Endothelial cell (in vitro differentiated cells): ENCODE measurements at regions not wholly inside any gene's neighbourhood (a gene's known extent, or its start where the extent isn't known, plus 50 kb on each side); places are given as distances from the start of the nearest gene placed in this dataset.

Experiments used
- DNase-seq: peaks from one replicate; pipeline ENCODE4 v3.0.0; 2021; ENCODE audit warnings: low spot score
- H3K27ac Mint-ChIP-seq: one replicate; pipeline ENCODE4 v1.8.0; 2021; ENCODE audit warnings: mixed read lengths, inconsistent platforms; ENCODE audit not compliant: unreplicated experiment
- H3K27me3 Mint-ChIP-seq: one replicate; pipeline ENCODE4 v1.8.0; 2021; ENCODE audit warnings: mild to moderate bottlenecking, moderate library complexity, mixed read lengths, inconsistent platforms; ENCODE audit not compliant: unreplicated experiment
- H3K36me3 Mint-ChIP-seq: one replicate; pipeline ENCODE4 v1.8.0; 2021; ENCODE audit warnings: mild to moderate bottlenecking, low read depth, mixed read lengths, inconsistent platforms; ENCODE audit not compliant: unreplicated experiment
- H3K4me1 Mint-ChIP-seq: one replicate; pipeline ENCODE4 v1.8.0; 2021; ENCODE audit warnings: mild to moderate bottlenecking, mixed read lengths, inconsistent platforms; ENCODE audit not compliant: unreplicated experiment
- H3K4me3 Mint-ChIP-seq: one replicate; pipeline ENCODE4 v1.8.0; 2021; ENCODE audit warnings: mild to moderate bottlenecking, mixed read lengths, inconsistent platforms; ENCODE audit not compliant: unreplicated experiment
- H3K9me3 Mint-ChIP-seq: one replicate; pipeline ENCODE4 v1.8.0; 2021; ENCODE audit warnings: mixed read lengths, inconsistent platforms; ENCODE audit not compliant: unreplicated experiment
- TF ChIP-seq, protein P1 (sequence below): fragments of 200-600 bp; sonication (generic); IDR thresholded peaks from one replicate; pipeline ENCODE4 v1.5.0; 2021; ENCODE audit warnings: antibody characterized with exemption; ENCODE audit not compliant: unreplicated experiment

DNA sequence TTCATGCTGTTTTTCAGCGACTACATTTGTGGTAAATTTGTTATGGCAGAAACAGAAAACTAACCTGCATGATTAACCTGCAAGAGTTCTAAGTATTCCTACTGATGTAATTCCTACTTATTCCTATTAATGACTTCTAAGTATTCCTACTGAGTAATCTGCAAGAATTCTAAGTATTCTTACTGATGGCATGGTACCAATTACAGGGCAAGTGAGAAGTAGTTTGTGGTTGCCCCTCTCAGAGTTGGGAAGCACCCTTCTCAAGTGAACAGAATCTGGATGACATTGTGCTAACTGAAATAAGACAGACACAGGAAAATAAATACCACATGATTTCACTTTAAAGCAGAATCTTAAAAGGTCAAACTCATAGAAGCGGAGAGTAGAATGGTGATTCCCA, 100.9 kb upstream of the CPNE8 start:
- no peak overlapping the region for H3K27ac Mint-ChIP-seq
- peaks cover 1% of the 10 kb centered on the region for H3K27me3 Mint-ChIP-seq
- no peak for DNase-seq
- peaks cover 13% of the 10 kb centered on the region for H3K4me1 Mint-ChIP-seq
- TF ChIP-seq, protein P1, sequence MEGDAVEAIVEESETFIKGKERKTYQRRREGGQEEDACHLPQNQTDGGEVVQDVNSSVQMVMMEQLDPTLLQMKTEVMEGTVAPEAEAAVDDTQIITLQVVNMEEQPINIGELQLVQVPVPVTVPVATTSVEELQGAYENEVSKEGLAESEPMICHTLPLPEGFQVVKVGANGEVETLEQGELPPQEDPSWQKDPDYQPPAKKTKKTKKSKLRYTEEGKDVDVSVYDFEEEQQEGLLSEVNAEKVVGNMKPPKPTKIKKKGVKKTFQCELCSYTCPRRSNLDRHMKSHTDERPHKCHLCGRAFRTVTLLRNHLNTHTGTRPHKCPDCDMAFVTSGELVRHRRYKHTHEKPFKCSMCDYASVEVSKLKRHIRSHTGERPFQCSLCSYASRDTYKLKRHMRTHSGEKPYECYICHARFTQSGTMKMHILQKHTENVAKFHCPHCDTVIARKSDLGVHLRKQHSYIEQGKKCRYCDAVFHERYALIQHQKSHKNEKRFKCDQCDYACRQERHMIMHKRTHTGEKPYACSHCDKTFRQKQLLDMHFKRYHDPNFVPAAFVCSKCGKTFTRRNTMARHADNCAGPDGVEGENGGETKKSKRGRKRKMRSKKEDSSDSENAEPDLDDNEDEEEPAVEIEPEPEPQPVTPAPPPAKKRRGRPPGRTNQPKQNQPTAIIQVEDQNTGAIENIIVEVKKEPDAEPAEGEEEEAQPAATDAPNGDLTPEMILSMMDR = no peak
- no peaks in the 10 kb centered on the region for H3K9me3 Mint-ChIP-seq
- no peak overlapping the region for H3K4me3 Mint-ChIP-seq
- no peaks in the 10 kb centered on the region for H3K36me3 Mint-ChIP-seq

DNA sequence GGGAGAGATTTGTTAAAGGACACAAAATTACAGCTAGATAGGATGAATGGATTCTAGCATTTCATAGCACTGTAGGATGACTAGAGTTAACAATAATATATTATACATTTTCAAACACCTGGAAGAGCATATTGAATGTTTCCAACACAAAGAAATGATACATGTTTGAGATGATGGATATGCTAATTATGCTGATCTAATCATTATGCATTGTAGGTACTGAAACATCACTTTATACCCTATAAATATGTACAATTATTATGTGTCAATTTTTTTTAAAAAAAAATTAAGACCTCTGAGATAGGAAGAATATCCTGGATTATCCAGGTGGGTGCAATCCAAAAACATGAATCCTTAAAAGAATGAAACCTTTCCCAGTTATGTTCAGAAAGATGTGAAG, 100.3 kb upstream of the CPNE8 start:
- H3K9me3 Mint-ChIP-seq = no peaks in the 10 kb centered on the region
- TF ChIP-seq, protein P1 = no peak
- H3K36me3 Mint-ChIP-seq = no peaks in the 10 kb centered on the region
- no peak overlapping the region for H3K4me3 Mint-ChIP-seq
- peaks cover 13% of the 10 kb centered on the region for H3K4me1 Mint-ChIP-seq
- no peak overlapping the region for H3K27ac Mint-ChIP-seq
- no peak for DNase-seq
- peaks cover 1% of the 10 kb centered on the region for H3K27me3 Mint-ChIP-seq

DNA sequence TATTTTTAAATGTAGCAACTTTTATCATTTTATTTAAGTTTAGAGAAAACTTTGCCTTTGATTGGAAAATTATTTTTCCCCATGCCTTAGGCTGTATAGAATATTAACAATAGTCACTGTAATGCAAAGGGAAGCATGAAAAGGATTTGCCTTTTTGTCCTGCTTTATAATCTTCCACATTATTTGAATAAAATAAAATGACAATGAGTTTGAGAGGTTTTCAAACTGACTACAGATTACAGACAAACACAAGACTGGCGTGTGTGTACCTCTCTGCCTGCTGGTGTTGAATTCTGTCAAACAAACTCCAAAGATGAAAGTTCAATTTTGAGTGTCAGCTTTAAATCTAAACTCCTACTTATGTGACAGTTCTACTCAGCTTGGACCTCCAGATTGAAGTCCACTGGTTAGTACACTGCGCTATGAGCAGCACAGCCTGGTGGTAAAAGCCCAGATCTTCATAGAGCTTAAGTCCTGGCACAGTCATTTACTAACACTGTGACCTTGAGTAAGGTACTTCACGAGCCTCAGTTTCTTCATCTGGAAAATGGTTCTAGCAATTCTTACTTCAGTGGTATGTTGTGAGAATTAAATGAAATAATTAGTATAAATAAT, 98.3 kb upstream of the CPNE8 start:
- Mint-ChIP-seq H3K9me3 (no peaks in the 10 kb centered on the region), H3K4me1 (peaks cover 13% of the 10 kb centered on the region), H3K27ac (no peak overlapping the region), H3K27me3 (peaks cover 1% of the 10 kb centered on the region), H3K36me3 (no peaks in the 10 kb centered on the region), H3K4me3 (no peak overlapping the region)
- TF ChIP-seq, protein P1 = no peak
- DNase-seq = no peak

DNA sequence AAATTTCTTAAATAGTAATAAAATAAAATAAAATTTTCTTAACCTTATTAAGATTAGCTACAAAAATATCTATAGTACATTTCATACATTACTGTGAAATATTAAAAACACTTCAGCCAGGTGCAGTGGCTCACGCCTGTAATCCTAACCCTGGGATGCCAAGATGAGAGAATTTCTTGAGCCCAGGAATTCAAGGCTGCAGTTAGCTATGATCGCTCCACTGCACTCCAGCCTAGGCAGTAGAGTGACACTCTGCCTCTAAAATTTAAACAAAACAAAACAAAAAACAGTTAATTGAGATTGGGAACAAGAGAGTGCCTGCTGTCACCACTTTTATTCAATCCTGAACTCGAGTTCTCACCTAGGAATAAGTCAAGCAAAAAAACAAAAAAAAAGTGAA, 95.0 kb upstream of the CPNE8 start:
- TF ChIP-seq, protein P1 = no peak
- Mint-ChIP-seq H3K9me3 (no peaks in the 10 kb centered on the region), H3K27me3 (peaks cover 1% of the 10 kb centered on the region), H3K4me1 (peaks cover 13% of the 10 kb centered on the region), H3K4me3 (no peak overlapping the region), H3K36me3 (no peaks in the 10 kb centered on the region), H3K27ac (no peak overlapping the region)
- no peak for DNase-seq

DNA sequence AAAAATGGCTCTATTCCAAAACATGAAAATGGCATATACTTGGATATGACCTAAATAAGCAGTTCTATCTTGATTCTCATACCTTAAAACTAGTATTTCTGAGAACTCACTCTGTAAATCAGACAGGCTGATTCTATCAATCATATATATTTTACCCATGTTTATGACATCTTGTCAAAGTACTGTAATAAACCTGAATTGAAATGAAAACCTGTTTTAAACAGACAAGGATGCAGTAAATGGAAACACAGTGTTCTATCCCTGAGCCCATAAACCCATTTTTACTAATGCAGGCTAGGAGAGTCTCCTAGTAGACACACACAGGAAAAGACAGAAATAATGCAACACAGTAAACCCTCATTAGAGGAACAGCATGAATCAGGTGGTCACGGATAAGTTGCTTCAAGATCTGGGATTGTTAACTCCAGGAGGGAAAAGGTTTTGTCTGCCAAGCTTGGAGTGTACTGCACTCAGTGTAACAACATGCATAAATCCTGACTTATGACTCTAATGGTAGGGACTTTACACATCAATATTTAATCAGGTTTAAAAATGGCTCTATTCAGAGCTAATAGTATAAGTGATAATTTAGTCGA, 93.6 kb upstream of the CPNE8 start:
- Mint-ChIP-seq H3K9me3 (no peaks in the 10 kb centered on the region), H3K4me3 (no peak overlapping the region), H3K27ac (no peak overlapping the region), H3K4me1 (peaks cover 9% of the 10 kb centered on the region), H3K27me3 (peaks cover 1% of the 10 kb centered on the region), H3K36me3 (no peaks in the 10 kb centered on the region)
- TF ChIP-seq, protein P1 = no peak
- no peak for DNase-seq
